Thoracic aorta (tissue), 2 donors: ENCODE measurements at regions not wholly inside any gene's neighbourhood (a gene's known extent, or its start where the extent isn't known, plus 50 kb on each side); places are given as distances from the start of the nearest gene placed in this dataset.

ENCODE experiments used
- ATAC-seq: fragments of 150-250 bp; one replicate; pipeline ENCODE4 v1.8.0; 2017; ENCODE audit warnings: low read depth; ENCODE audit not compliant: insufficient number of reproducible peaks, low FRiP score
- DNase-seq: peaks from one replicate; pipeline ENCODE4 v3.0.0-alpha.2; 2020; ENCODE audit warnings: low spot score
- H3K27ac ChIP-seq, 2 donors: fragments of 200-600 bp; sonication (generic); 1 replicate in 1 of 2; 2 replicates in 1 of 2; pipeline ENCODE4 v1.5.1; 2016; ENCODE audit warnings: mild to moderate bottlenecking in 2 of 2, moderate library complexity in 2 of 2
- H3K27me3 ChIP-seq: fragments of 200-600 bp; sonication (generic); replicated peaks from 2 replicates; pipeline ENCODE4 v1.6.0; 2016; ENCODE audit warnings: mild to moderate bottlenecking; ENCODE audit not compliant: insufficient read depth
- H3K36me3 ChIP-seq: fragments of 200-600 bp; sonication (generic); one replicate; pipeline ENCODE4 v1.5.1; 2016
- H3K4me1 ChIP-seq, 2 donors: fragments of 200-600 bp; sonication (generic); 1 replicate in 1 of 2; 2 replicates in 1 of 2; pipeline versions ENCODE4 v1.5.1 to v1.6.0; 2016; ENCODE audit warnings: low read depth in 2 of 2, mild to moderate bottlenecking in 1 of 2; ENCODE audit not compliant: control insufficient read depth in 1 of 2
- H3K4me3 ChIP-seq: fragments of 200-600 bp; sonication (generic); 2 replicates; pipeline ENCODE4 v1.5.1; 2016; ENCODE audit warnings: mild to moderate bottlenecking
- H3K9me3 ChIP-seq: fragments of 200-600 bp; sonication (generic); 2 replicates; pipeline ENCODE4 v1.5.1; 2016
- TF ChIP-seq, protein P1 (sequence below): fragments of 200-600 bp; sonication (generic); IDR thresholded peaks from one replicate; pipeline ENCODE4 v1.5.1; 2019; ENCODE audit warnings: antibody characterized with exemption

DNA sequence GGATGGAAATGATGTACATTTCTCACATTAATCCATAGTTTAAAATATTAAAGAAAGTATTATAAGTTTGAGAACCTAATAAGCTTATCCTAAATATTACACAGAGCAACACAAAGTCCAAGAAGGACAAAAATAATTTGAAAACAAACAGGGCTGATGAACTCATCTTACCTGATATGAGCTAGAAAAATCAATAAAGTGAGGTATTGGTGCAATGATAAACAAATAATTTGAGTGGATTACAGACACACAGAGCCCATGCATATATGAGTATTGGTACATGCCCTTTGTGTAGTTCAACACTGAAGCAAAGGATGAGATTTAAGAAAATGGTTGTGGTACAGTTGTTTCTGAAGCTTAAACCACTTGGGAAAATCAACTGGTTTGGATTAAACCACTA, 1139.0 kb downstream of the SUCLG1 start:
- H3K36me3 ChIP-seq = no peaks in the 10 kb centered on the region
- H3K9me3 ChIP-seq = no peaks in the 10 kb centered on the region
- ATAC-seq (no peak), DNase-seq (no peak)
- TF ChIP-seq, protein P1, sequence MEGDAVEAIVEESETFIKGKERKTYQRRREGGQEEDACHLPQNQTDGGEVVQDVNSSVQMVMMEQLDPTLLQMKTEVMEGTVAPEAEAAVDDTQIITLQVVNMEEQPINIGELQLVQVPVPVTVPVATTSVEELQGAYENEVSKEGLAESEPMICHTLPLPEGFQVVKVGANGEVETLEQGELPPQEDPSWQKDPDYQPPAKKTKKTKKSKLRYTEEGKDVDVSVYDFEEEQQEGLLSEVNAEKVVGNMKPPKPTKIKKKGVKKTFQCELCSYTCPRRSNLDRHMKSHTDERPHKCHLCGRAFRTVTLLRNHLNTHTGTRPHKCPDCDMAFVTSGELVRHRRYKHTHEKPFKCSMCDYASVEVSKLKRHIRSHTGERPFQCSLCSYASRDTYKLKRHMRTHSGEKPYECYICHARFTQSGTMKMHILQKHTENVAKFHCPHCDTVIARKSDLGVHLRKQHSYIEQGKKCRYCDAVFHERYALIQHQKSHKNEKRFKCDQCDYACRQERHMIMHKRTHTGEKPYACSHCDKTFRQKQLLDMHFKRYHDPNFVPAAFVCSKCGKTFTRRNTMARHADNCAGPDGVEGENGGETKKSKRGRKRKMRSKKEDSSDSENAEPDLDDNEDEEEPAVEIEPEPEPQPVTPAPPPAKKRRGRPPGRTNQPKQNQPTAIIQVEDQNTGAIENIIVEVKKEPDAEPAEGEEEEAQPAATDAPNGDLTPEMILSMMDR = no peak
- no peaks in the 10 kb centered on the region for H3K4me1 ChIP-seq
- H3K4me3 ChIP-seq = no peak overlapping the region
- no peaks in the 10 kb centered on the region for H3K27me3 ChIP-seq
- H3K27ac ChIP-seq = no peak overlapping the region

GRCh38 chr2:83305758-83306378, 1153.2 kb downstream of the SUCLG1 start:
- H3K36me3 ChIP-seq = no peaks in the 10 kb centered on the region
- H3K27ac ChIP-seq = no peak overlapping the region
- no peak overlapping the region for H3K4me3 ChIP-seq
- H3K27me3 ChIP-seq = no peaks in the 10 kb centered on the region
- TF ChIP-seq, protein P1 = no peak
- no peaks in the 10 kb centered on the region for H3K9me3 ChIP-seq
- H3K4me1 ChIP-seq = no peaks in the 10 kb centered on the region
- DNase-seq = no peak
- no peak for ATAC-seq

DNA sequence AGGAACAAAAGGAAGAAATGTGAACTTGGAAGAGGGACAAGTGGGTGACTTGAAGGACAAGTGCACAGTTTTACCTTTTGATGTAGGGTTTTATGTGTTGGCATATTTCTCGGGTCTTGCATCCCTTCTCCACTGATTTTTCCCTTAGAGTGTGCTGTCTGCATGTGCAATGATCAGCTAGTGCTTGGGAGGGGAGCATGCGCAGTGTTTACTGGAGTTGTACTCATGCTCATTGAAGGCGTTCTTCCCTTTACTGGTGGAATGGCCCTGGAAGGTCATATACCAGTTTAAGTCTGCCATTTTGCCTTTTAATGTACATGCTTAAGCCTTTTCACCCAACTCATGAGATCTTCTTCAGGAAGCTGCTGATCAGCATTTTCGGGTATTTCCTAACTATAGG, 1168.0 kb downstream of the SUCLG1 start:
- no peak overlapping the region for H3K27ac ChIP-seq
- no peak overlapping the region for H3K4me3 ChIP-seq
- H3K27me3 ChIP-seq = no peaks in the 10 kb centered on the region
- no peaks in the 10 kb centered on the region for H3K9me3 ChIP-seq
- no peak for DNase-seq
- no peaks in the 10 kb centered on the region for H3K36me3 ChIP-seq
- no peak for ATAC-seq
- TF ChIP-seq, protein P1 = no peak
- no peaks in the 10 kb centered on the region for H3K4me1 ChIP-seq

DNA sequence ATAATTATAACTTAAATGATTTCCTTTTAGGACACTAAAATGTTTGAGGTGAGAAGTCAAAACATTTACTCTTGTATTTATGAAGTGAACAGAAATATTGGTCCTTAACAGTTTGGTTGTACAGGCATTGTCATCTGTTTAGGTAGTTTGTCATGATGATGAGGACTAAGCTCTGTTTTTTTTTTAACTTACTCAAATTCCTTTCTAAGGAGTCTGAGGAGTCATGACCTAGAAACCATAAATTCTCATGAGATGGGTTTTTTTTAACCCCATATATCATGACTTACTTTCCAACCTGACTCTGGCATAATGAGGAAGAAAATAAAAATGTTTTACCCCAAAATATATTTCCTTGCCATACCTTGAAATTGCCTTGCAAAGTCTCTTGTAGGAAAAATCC, 1176.2 kb downstream of the SUCLG1 start:
- ATAC-seq (no peak), DNase-seq (no peak)
- Histone ChIP-seq H3K4me3 (no peak overlapping the region), H3K27me3 (no peaks in the 10 kb centered on the region), H3K9me3 (no peaks in the 10 kb centered on the region), H3K4me1 (no peaks in the 10 kb centered on the region), H3K27ac (no peak overlapping the region), H3K36me3 (no peaks in the 10 kb centered on the region)
- TF ChIP-seq, protein P1 = no peak

GRCh38 chr2:83282043-83282795, 1176.9 kb downstream of the SUCLG1 start:
- no peaks in the 10 kb centered on the region for H3K9me3 ChIP-seq
- H3K4me3 ChIP-seq = no peak overlapping the region
- TF ChIP-seq, protein P1 = no peak
- no peaks in the 10 kb centered on the region for H3K27me3 ChIP-seq
- no peaks in the 10 kb centered on the region for H3K4me1 ChIP-seq
- H3K36me3 ChIP-seq = no peaks in the 10 kb centered on the region
- no peak for DNase-seq
- ATAC-seq = no peak
- no peak overlapping the region for H3K27ac ChIP-seq
